ENCODE measurements at regions not wholly inside any gene's neighbourhood (a gene's known extent, or its start where the extent isn't known, plus 50 kb on each side); places are given as distances from the start of the nearest gene placed in this dataset.

- Histone ChIP-seq H2AFZ (ENCODE audit: low read length) (no peak overlapping the region), H3K36me3 (ENCODE audit: insufficient read depth, low read length) (no peaks in the 10 kb centered on the region), H3K9me3 (ENCODE audit: low read length) (no peaks in the 10 kb centered on the region), H3K4me3 (ENCODE audit: low read depth, low read length, poor library complexity, severe bottlenecking) (no peak overlapping the region), H3K27me3 (ENCODE audit: insufficient read depth, low read length) (no peaks in the 10 kb centered on the region), H3K79me2 (ENCODE audit: insufficient read depth, low read length) (no peaks in the 10 kb centered on the region), H3K27ac (ENCODE audit: low read depth, low read length, poor library complexity, severe bottlenecking) (no peak overlapping the region), H3K4me1 (ENCODE audit: insufficient read depth, low read length, severe bottlenecking) (no peaks in the 10 kb centered on the region), H3F3A (ENCODE audit: insufficient read depth, low read length) (no peaks in the 10 kb centered on the region), H3K4me2 (ENCODE audit: low read length) (no peak overlapping the region), H3K9ac (ENCODE audit: low read length) (no peak overlapping the region), H3K9me2 (ENCODE audit: low read depth, low read length) (no peaks in the 10 kb centered on the region), H4K20me1 (ENCODE audit: insufficient read depth, low read length) (no peaks in the 10 kb centered on the region)
- no peak for TF ChIP-seq CTCF (IDR thresholded peaks at IDR 0.05; ENCODE audit: low read length)
Observed at GRCh38 chr6:21771626-21772320, 178.2 kb downstream of the SOX4 start.

- no peak overlapping the region for H3K27ac ChIP-seq (ENCODE audit: low read depth, low read length, poor library complexity, severe bottlenecking)
- no peak overlapping the region for H3K4me3 ChIP-seq (ENCODE audit: low read depth, low read length, poor library complexity, severe bottlenecking)
- no peaks in the 10 kb centered on the region for H3K9me3 ChIP-seq (ENCODE audit: low read length)
- H3K9me2 ChIP-seq (ENCODE audit: low read depth, low read length): no peaks in the 10 kb centered on the region
- H3F3A ChIP-seq (ENCODE audit: insufficient read depth, low read length): no peaks in the 10 kb centered on the region
- no peaks in the 10 kb centered on the region for H4K20me1 ChIP-seq (ENCODE audit: insufficient read depth, low read length)
- TF ChIP-seq CTCF (IDR thresholded peaks at IDR 0.05; ENCODE audit: low read length) (no peak), EZH2 (IDR thresholded peaks at IDR 0.05; ENCODE audit: borderline replicate concordance, low read length) (no peak)
- H3K4me1 ChIP-seq (ENCODE audit: insufficient read depth, low read length, severe bottlenecking): no peaks in the 10 kb centered on the region
- H3K27me3 ChIP-seq (ENCODE audit: insufficient read depth, low read length): no peaks in the 10 kb centered on the region
- no peak overlapping the region for H3K9ac ChIP-seq (ENCODE audit: low read length)
- no peaks in the 10 kb centered on the region for H3K79me2 ChIP-seq (ENCODE audit: insufficient read depth, low read length)
- no peak overlapping the region for H3K4me2 ChIP-seq (ENCODE audit: low read length)
- no peak overlapping the region for H2AFZ ChIP-seq (ENCODE audit: low read length)
- H3K36me3 ChIP-seq (ENCODE audit: insufficient read depth, low read length): no peaks in the 10 kb centered on the region
Observed at GRCh38 chr6:21772477-21772876, 178.9 kb downstream of the SOX4 start.

- no peak overlapping the region for H3K9ac ChIP-seq (ENCODE audit: low read length)
- H3K4me1 ChIP-seq (ENCODE audit: insufficient read depth, low read length, severe bottlenecking): no peaks in the 10 kb centered on the region
- TF ChIP-seq CTCF (IDR thresholded peaks at IDR 0.05; ENCODE audit: low read length) (no peak), EZH2 (IDR thresholded peaks at IDR 0.05; ENCODE audit: borderline replicate concordance, low read length) (no peak)
- H3K27me3 ChIP-seq (ENCODE audit: insufficient read depth, low read length): no peaks in the 10 kb centered on the region
- no peaks in the 10 kb centered on the region for H3K9me3 ChIP-seq (ENCODE audit: low read length)
- no peak overlapping the region for H3K4me3 ChIP-seq (ENCODE audit: low read depth, low read length, poor library complexity, severe bottlenecking)
- H4K20me1 ChIP-seq (ENCODE audit: insufficient read depth, low read length): no peaks in the 10 kb centered on the region
- H3K36me3 ChIP-seq (ENCODE audit: insufficient read depth, low read length): no peaks in the 10 kb centered on the region
- H3K9me2 ChIP-seq (ENCODE audit: low read depth, low read length): no peaks in the 10 kb centered on the region
- no peaks in the 10 kb centered on the region for H3F3A ChIP-seq (ENCODE audit: insufficient read depth, low read length)
- no peaks in the 10 kb centered on the region for H3K79me2 ChIP-seq (ENCODE audit: insufficient read depth, low read length)
- no peak overlapping the region for H3K4me2 ChIP-seq (ENCODE audit: low read length)
- no peak overlapping the region for H3K27ac ChIP-seq (ENCODE audit: low read depth, low read length, poor library complexity, severe bottlenecking)
- H2AFZ ChIP-seq (ENCODE audit: low read length): no peak overlapping the region
Observed at GRCh38 chr6:21772884-21773575, 179.5 kb downstream of the SOX4 start.

Data from OCI-LY1 (cell line).